ENCODE measurements at regions not wholly inside any gene's neighbourhood (a gene's known extent, or its start where the extent isn't known, plus 50 kb on each side); places are given as distances from the start of the nearest gene placed in this dataset.
"Not testable (repeated sequence)": the region's sequence is repeated elsewhere in the genome, so short reads cannot be mapped to it uniquely, and the experiment has no call there.

- Histone ChIP-seq H3K9me3 (ENCODE audit: insufficient read depth, low read depth, low read length) (no peaks in the 10 kb centered on the region), H3K9ac (ENCODE audit: low read depth, low read length) (no peak overlapping the region), H3K36me3 (ENCODE audit: insufficient read depth, low read depth, low read length) (no peaks in the 10 kb centered on the region), H3K27me3 (ENCODE audit: insufficient read depth, low read length) (no peaks in the 10 kb centered on the region), H3K27ac (ENCODE audit: low read length) (no peak overlapping the region), H3K4me1 (ENCODE audit: insufficient read depth, low read length) (peaks cover 13% of the 10 kb centered on the region; the same call in 1 of the 2 replicates), H3K4me3 (ENCODE audit: low read length) (no peak overlapping the region)
Observed at GRCh38 chr4:72900952-72901351, 168.6 kb downstream of the COX18 start.

- H3K36me3 ChIP-seq (ENCODE audit: insufficient read depth, low read depth, low read length): no peaks in the 10 kb centered on the region
- H3K4me1 ChIP-seq (ENCODE audit: insufficient read depth, low read length): peaks cover 13% of the 10 kb centered on the region; the same call in 1 of the 2 replicates
- no peaks in the 10 kb centered on the region for H3K27me3 ChIP-seq (ENCODE audit: insufficient read depth, low read length)
- no peaks in the 10 kb centered on the region for H3K9me3 ChIP-seq (ENCODE audit: insufficient read depth, low read depth, low read length)
- H3K4me3 ChIP-seq (ENCODE audit: low read length): no peak overlapping the region
- H3K27ac ChIP-seq (ENCODE audit: low read length): no peak overlapping the region
- H3K9ac ChIP-seq (ENCODE audit: low read depth, low read length): no peak overlapping the region
Observed at GRCh38 chr4:72899621-72900020, 169.9 kb downstream of the COX18 start.

- H3K4me3 ChIP-seq (ENCODE audit: low read length): no peak overlapping the region
- no peak overlapping the region for H3K9ac ChIP-seq (ENCODE audit: low read depth, low read length)
- H3K27ac ChIP-seq (ENCODE audit: low read length): no peak overlapping the region
- peaks cover 16% of the 10 kb centered on the region; the same call in 1 of the 2 replicates for H3K4me1 ChIP-seq (ENCODE audit: insufficient read depth, low read length)
- no peaks in the 10 kb centered on the region for H3K27me3 ChIP-seq (ENCODE audit: insufficient read depth, low read length)
- no peaks in the 10 kb centered on the region for H3K9me3 ChIP-seq (ENCODE audit: insufficient read depth, low read depth, low read length)
- H3K36me3 ChIP-seq (ENCODE audit: insufficient read depth, low read depth, low read length): no peaks in the 10 kb centered on the region
Observed at GRCh38 chr4:72899214-72899613, 170.3 kb downstream of the COX18 start.

- no peak overlapping the region for H3K27ac ChIP-seq (ENCODE audit: low read length)
- H3K4me3 ChIP-seq (ENCODE audit: low read length): no peak overlapping the region
- no peak overlapping the region for H3K9ac ChIP-seq (ENCODE audit: low read depth, low read length)
- H3K36me3 ChIP-seq (ENCODE audit: insufficient read depth, low read depth, low read length): no peaks in the 10 kb centered on the region
- H3K4me1 ChIP-seq (ENCODE audit: insufficient read depth, low read length): peaks cover 27% of the 10 kb centered on the region; the same call in 1 of the 2 replicates
- no peaks in the 10 kb centered on the region for H3K9me3 ChIP-seq (ENCODE audit: insufficient read depth, low read depth, low read length)
- no peaks in the 10 kb centered on the region for H3K27me3 ChIP-seq (ENCODE audit: insufficient read depth, low read length)
Observed at GRCh38 chr4:72896515-72896914, 173.0 kb downstream of the COX18 start.

DNA sequence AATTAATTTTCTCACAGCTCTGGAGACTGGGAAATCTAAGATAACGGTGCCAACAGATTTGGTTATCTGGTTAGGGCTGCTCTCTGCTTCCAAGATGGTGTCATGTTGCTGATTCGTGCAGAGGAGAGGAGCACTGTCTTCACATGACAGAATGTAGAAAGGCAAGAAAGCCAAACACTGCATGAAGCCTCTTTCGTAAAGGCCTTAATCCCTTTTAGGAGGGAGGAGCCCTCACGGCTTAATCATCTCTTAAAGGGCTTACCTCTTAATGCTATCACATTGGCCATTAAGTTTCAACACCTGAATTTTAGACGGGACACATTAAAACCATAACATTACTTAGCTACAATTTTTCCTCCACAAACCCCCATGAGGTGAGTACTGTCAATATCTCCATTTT lies 174.1 kb downstream of the COX18 start:
- peaks cover 25% of the 10 kb centered on the region; the same call in 1 of the 2 replicates for H3K4me1 ChIP-seq (ENCODE audit: insufficient read depth, low read length)
- H3K36me3 ChIP-seq (ENCODE audit: insufficient read depth, low read depth, low read length): no peaks in the 10 kb centered on the region
- H3K4me3 ChIP-seq (ENCODE audit: low read length): no peak overlapping the region

DNA sequence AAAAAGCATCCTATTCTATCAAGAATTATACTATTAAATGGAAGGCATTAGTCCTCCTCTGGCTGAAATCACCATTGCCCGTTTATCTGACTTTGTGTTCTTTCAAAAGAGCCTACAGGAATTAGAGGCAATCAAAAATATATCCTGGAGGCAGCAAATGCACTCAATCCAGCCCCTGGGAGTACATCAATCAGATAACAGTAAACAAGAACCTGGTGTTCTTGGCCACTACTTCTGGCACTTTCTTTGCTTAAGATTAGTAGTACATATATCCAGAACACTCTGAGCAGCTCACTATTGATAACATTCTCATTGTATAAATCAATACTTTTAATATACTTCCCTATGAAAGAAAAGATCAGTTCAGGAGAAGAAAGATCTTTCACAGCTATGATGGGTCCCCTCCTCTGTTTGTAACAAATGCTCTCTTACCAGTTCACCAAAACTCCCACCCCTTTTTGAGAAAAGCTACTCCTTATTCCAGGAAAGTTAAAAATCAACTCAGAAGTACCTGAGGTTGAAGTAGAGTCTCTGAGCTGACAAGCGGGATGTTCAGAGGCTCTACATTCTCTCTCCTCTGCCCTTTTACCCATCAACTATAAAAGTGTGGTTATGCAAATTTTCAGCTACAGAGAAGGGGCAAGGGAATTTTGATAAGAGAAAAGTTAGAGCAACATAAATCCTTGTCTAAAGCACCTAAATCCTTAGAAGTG lies 176.0 kb downstream of the COX18 start:
- Histone ChIP-seq H3K9me3 (ENCODE audit: insufficient read depth, low read depth, low read length) (no peaks in the 10 kb centered on the region), H3K27me3 (ENCODE audit: insufficient read depth, low read length) (no peaks in the 10 kb centered on the region), H3K9ac (ENCODE audit: low read depth, low read length) (peak overlapping the region; percentile 7; the same call in 1 of the 2 replicates), H3K27ac (ENCODE audit: low read length) (peak overlapping the region; percentile 28), H3K36me3 (ENCODE audit: insufficient read depth, low read depth, low read length) (no peaks in the 10 kb centered on the region), H3K4me1 (ENCODE audit: insufficient read depth, low read length) (peaks cover 14% of the 10 kb centered on the region; the same call in 1 of the 2 replicates), H3K4me3 (ENCODE audit: low read length) (no peak overlapping the region)

More for the DNA sequence above, 174.1 kb downstream of the COX18 start:
- H3K27ac ChIP-seq (ENCODE audit: low read length): no peak overlapping the region
- H3K27me3 ChIP-seq (ENCODE audit: insufficient read depth, low read length): no peaks in the 10 kb centered on the region
- no peak overlapping the region for H3K9ac ChIP-seq (ENCODE audit: low read depth, low read length)
- no peaks in the 10 kb centered on the region for H3K9me3 ChIP-seq (ENCODE audit: insufficient read depth, low read depth, low read length)

DNA sequence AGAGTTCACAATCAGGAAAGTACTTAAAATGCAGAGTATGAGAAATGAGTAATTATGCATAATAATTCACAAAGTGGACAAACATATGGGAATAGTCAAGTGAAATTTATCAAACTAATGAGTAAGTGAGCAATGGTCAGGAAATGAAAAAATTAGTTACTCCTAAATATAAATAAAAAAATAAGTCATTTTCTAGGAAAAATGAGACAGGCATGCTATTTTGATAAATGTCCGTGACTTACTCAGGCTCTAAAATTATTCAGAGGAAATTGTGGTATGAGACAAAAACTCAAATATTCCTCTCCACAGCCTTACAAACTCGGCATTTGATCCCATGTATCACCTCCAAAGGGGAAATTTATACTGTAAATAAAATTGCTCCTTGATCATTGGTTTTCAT lies 181.2 kb downstream of the COX18 start:
- H3K27me3 ChIP-seq (ENCODE audit: insufficient read depth, low read length): no peaks in the 10 kb centered on the region
- H3K27ac ChIP-seq (ENCODE audit: low read length): no peak overlapping the region
- peaks cover 10% of the 10 kb centered on the region for H3K4me1 ChIP-seq (ENCODE audit: insufficient read depth, low read length)
- H3K9ac ChIP-seq (ENCODE audit: low read depth, low read length): no peak overlapping the region
- H3K36me3 ChIP-seq (ENCODE audit: insufficient read depth, low read depth, low read length): no peaks in the 10 kb centered on the region
- no peak overlapping the region for H3K4me3 ChIP-seq (ENCODE audit: low read length)
- H3K9me3 ChIP-seq (ENCODE audit: insufficient read depth, low read depth, low read length): peaks cover 7% of the 10 kb centered on the region; the same call in 1 of the 2 replicates

- H3K4me1 ChIP-seq (ENCODE audit: insufficient read depth, low read length): peaks cover 8% of the 10 kb centered on the region
- peak overlapping the region; percentile 34 for H3K4me3 ChIP-seq (ENCODE audit: low read length)
- no peaks in the 10 kb centered on the region for H3K27me3 ChIP-seq (ENCODE audit: insufficient read depth, low read length)
- H3K9ac ChIP-seq (ENCODE audit: low read depth, low read length): no peak overlapping the region
- no peaks in the 10 kb centered on the region for H3K36me3 ChIP-seq (ENCODE audit: insufficient read depth, low read depth, low read length)
- H3K9me3 ChIP-seq (ENCODE audit: insufficient read depth, low read depth, low read length): peaks cover 7% of the 10 kb centered on the region; the same call in 1 of the 2 replicates
- no peak overlapping the region for H3K27ac ChIP-seq (ENCODE audit: low read length)
Observed at GRCh38 chr4:72887152-72887551, 182.4 kb downstream of the COX18 start.

DNA sequence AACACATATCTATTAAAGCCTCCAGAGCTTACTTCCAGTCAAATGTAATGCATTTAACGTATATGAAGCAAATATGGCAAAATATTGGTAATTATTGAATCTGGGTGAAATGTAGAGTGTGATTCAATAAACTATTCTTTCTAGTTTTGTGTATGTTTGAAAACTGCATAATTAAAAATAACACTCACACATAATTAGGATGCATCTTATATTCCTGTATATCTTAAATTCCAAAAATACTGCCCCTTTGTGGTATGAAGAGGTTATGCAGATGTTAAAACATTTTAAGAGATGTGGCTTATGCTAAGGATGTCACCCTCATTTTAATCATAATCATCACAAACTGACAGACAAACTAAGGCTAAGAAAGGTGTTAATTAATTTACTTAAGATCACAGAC lies 182.9 kb downstream of the COX18 start:
- Histone ChIP-seq H3K4me3 (ENCODE audit: low read length) (peak overlapping the region; percentile 34; the same call in 1 of the 2 replicates), H3K36me3 (ENCODE audit: insufficient read depth, low read depth, low read length) (no peaks in the 10 kb centered on the region), H3K9me3 (ENCODE audit: insufficient read depth, low read depth, low read length) (peaks cover 7% of the 10 kb centered on the region; the same call in 1 of the 2 replicates), H3K9ac (ENCODE audit: low read depth, low read length) (no peak overlapping the region), H3K4me1 (ENCODE audit: insufficient read depth, low read length) (peaks cover 8% of the 10 kb centered on the region), H3K27ac (ENCODE audit: low read length) (no peak overlapping the region), H3K27me3 (ENCODE audit: insufficient read depth, low read length) (no peaks in the 10 kb centered on the region)

DNA sequence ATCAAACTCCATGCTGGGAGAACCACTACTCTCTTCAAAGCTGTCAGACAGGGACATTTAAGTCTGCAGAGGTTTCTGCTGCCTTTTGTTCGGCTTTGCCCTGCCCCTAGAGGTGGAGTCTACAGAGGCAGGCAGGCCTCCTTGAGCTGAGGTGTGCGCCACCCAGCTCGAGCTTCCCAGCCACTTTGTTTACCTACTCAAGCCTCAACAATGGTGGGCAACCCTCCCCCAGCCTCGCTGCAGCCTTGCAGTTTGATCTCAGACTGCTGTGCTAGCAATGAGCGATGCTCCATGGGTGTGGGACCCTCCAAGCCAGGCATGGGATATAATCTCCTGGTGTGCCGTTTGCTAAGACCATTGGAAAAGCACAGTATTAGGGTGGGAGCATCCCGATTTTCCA lies 185.3 kb downstream of the COX18 start:
- not testable (repeated sequence) for H3K4me3 ChIP-seq (ENCODE audit: low read length); H3K27ac ChIP-seq (ENCODE audit: low read length); H3K9me3 ChIP-seq (ENCODE audit: insufficient read depth, low read depth, low read length); H3K27me3 ChIP-seq (ENCODE audit: insufficient read depth, low read length); H3K4me1 ChIP-seq (ENCODE audit: insufficient read depth, low read length); H3K9ac ChIP-seq (ENCODE audit: low read depth, low read length); H3K36me3 ChIP-seq (ENCODE audit: insufficient read depth, low read depth, low read length)

GRCh38 chr4:72876946-72877345 lies 192.6 kb downstream of the COX18 start:
- Histone ChIP-seq H3K27ac (ENCODE audit: low read length) (no peak overlapping the region), H3K36me3 (ENCODE audit: insufficient read depth, low read depth, low read length) (no peaks in the 10 kb centered on the region), H3K9me3 (ENCODE audit: insufficient read depth, low read depth, low read length) (no peaks in the 10 kb centered on the region), H3K9ac (ENCODE audit: low read depth, low read length) (no peak overlapping the region), H3K4me1 (ENCODE audit: insufficient read depth, low read length) (no peaks in the 10 kb centered on the region), H3K27me3 (ENCODE audit: insufficient read depth, low read length) (no peaks in the 10 kb centered on the region), H3K4me3 (ENCODE audit: low read length) (no peak overlapping the region)

- H3K36me3 ChIP-seq (ENCODE audit: insufficient read depth, low read depth, low read length): no peaks in the 10 kb centered on the region
- no peak overlapping the region for H3K4me3 ChIP-seq (ENCODE audit: low read length)
Observed at GRCh38 chr4:72875545-72875944, 194.0 kb downstream of the COX18 start.

More at GRCh38 chr4:72875545-72875944, 194.0 kb downstream of the COX18 start:
- Histone ChIP-seq H3K27ac (ENCODE audit: low read length) (no peak overlapping the region), H3K4me1 (ENCODE audit: insufficient read depth, low read length) (no peaks in the 10 kb centered on the region), H3K27me3 (ENCODE audit: insufficient read depth, low read length) (no peaks in the 10 kb centered on the region), H3K9me3 (ENCODE audit: insufficient read depth, low read depth, low read length) (no peaks in the 10 kb centered on the region), H3K9ac (ENCODE audit: low read depth, low read length) (no peak overlapping the region)
